Endothelial cell of umbilical vein (primary cell): ENCODE measurements at regions not wholly inside any gene's neighbourhood (a gene's known extent, or its start where the extent isn't known, plus 50 kb on each side); places are given as distances from the start of the nearest gene placed in this dataset.

Source experiments
- BruUV-seq: library from RNA; stranded (reverse); fragments of 400-500 nt; replicated peaks from 2 replicates; lab custom pipeline; 2021; lab: Mats Ljungman, UMichigan
- CTCF ChIA-PET: fragments of 300-600, 350-600 bp; sonication (Branson Sonifier 250); formaldehyde crosslinking; loops from one replicate; lab custom pipeline; 2021; ENCODE audit warnings: antibody characterized with exemption, inconsistent platforms; lab: Charles Lee
- POLR2A ChIA-PET: fragments of 300-600, 350-600 bp; sonication (Branson Sonifier 250); formaldehyde crosslinking; loops from one replicate; lab custom pipeline; 2021; ENCODE audit warnings: antibody characterized with exemption, inconsistent platforms; lab: Charles Lee
- DNase-seq: peaks from one replicate; pipeline ENCODE4 v3.0.0-alpha.2; 2011; ENCODE audit warnings: low read depth, low spot score
- FAIRE-seq: peaks from 2 replicates; lab custom pipeline; 2011; peaks lifted over from hg19 to GRCh38; lab: Jason Lieb, UNC
- H2AFZ ChIP-seq: 2 replicates; pipeline ENCODE4 v1.6.0; 2012; ENCODE audit warnings: low read depth, low read length, control low read depth, inconsistent platforms
- H3K27ac ChIP-seq: 2 replicates; pipeline ENCODE4 v1.5.1; 2011; ENCODE audit warnings: low read depth, mild to moderate bottlenecking, control low read depth, low read length, moderate library complexity; ENCODE audit not compliant: insufficient read depth
- H3K27me3 ChIP-seq, 2 experiments: 2 replicates each; pipeline versions ENCODE4 v1.6.0 to v1.6.1; 2011; ENCODE audit warnings: low read length in 2 of 2, mixed read lengths in 1 of 2; ENCODE audit not compliant: control insufficient read depth in 2 of 2, insufficient read depth in 2 of 2
- H3K36me3 ChIP-seq, 2 experiments: 2 replicates in 1 of 2; 3 replicates in 1 of 2; pipeline ENCODE4 v1.5.1; 2011; ENCODE audit warnings: low read length in 2 of 2, mild to moderate bottlenecking in 1 of 2, moderate library complexity in 1 of 2; ENCODE audit not compliant: control insufficient read depth in 2 of 2, insufficient read depth in 2 of 2; ENCODE audit errors: extremely low read depth in 1 of 2
- H3K4me1 ChIP-seq: 3 replicates; pipeline ENCODE4 v1.5.1; 2011; ENCODE audit warnings: mild to moderate bottlenecking, low read length; ENCODE audit not compliant: control insufficient read depth, insufficient read depth; ENCODE audit errors: extremely low read depth
- H3K4me2 ChIP-seq: 2 replicates; pipeline ENCODE4 v1.6.1; 2011; ENCODE audit warnings: low read length, control low read depth, mixed read lengths; ENCODE audit not compliant: insufficient read depth
- H3K4me3 ChIP-seq, 3 experiments: fragments of 200-600 bp in 1 of 3; sonication (generic), shearing (Covaris generic) in 1 of 3; replicated peaks in 1 of 3; 2 replicates each; pipeline ENCODE4 v1.5.1; 2011 to 2016; ENCODE audit warnings: control low read depth in 3 of 3, low read length in 3 of 3, mild to moderate bottlenecking in 2 of 3, inconsistent platforms in 1 of 3, low read depth in 1 of 3, moderate library complexity in 1 of 3; ENCODE audit not compliant: insufficient read depth in 1 of 3
- H3K79me2 ChIP-seq: 2 replicates; pipeline ENCODE4 v1.6.0; 2012; ENCODE audit warnings: low read length, inconsistent platforms; ENCODE audit not compliant: control insufficient read depth, insufficient read depth
- H3K9ac ChIP-seq: replicated peaks from 2 replicates; pipeline ENCODE3; 2011; ENCODE audit warnings: low read length, control low read depth; ENCODE audit not compliant: insufficient read depth; ENCODE audit errors: extremely low read depth
- H3K9me1 ChIP-seq: replicated peaks from 3 replicates; pipeline ENCODE4 v1.6.0; 2011; ENCODE audit warnings: mild to moderate bottlenecking, low read length; ENCODE audit not compliant: control insufficient read depth, insufficient read depth; ENCODE audit errors: extremely low read depth
- H3K9me3 ChIP-seq: replicated peaks from 2 replicates; pipeline ENCODE4 v1.5.1; 2012; ENCODE audit warnings: low read length, inconsistent platforms; ENCODE audit not compliant: control insufficient read depth, insufficient read depth
- H4K20me1 ChIP-seq: replicated peaks from 2 replicates; pipeline ENCODE3; 2011; ENCODE audit warnings: mild to moderate bottlenecking, low read length; ENCODE audit not compliant: control insufficient read depth, insufficient read depth; ENCODE audit errors: extremely low read depth
- CTCF ChIP-seq, 2 donors: IDR thresholded peaks; 1 replicate in 1 of 2; 2 replicates in 1 of 2; pipeline ENCODE4 v1.5.1; 2011; ENCODE audit warnings: low read length in 2 of 2, mild to moderate bottlenecking in 2 of 2, moderate library complexity in 2 of 2, control low read depth in 1 of 2, inconsistent platforms in 1 of 2, low read depth in 1 of 2; ENCODE audit not compliant: insufficient read depth in 1 of 2; ENCODE audit errors: extremely low read depth in 1 of 2
- EZH2 ChIP-seq: IDR thresholded peaks from 2 replicates; pipeline ENCODE4 v1.6.1; 2012; ENCODE audit warnings: borderline replicate concordance, low read depth, mild to moderate bottlenecking, moderate library complexity, low read length, inconsistent platforms; ENCODE audit not compliant: severe bottlenecking
- FOS ChIP-seq: IDR thresholded peaks from 2 replicates; pipeline ENCODE4 v1.6.1; 2011; ENCODE audit warnings: mild to moderate bottlenecking, low read length, moderate library complexity, borderline replicate concordance; ENCODE audit not compliant: insufficient read depth
- GATA2 ChIP-seq: IDR thresholded peaks from 2 replicates; pipeline ENCODE4 v1.7.0; 2011; ENCODE audit warnings: low read depth, mild to moderate bottlenecking, moderate library complexity, mixed read lengths, low read length; ENCODE audit not compliant: insufficient read length, insufficient read depth
- JUN ChIP-seq: IDR thresholded peaks from 2 replicates; pipeline ENCODE4 v1.6.1; 2011; ENCODE audit warnings: borderline replicate concordance, low read depth; ENCODE audit not compliant: insufficient read length, insufficient read depth
- MAX ChIP-seq: IDR thresholded peaks from 2 replicates; pipeline ENCODE4 v1.6.1; 2011; ENCODE audit not compliant: insufficient read depth, insufficient read length
- MYC ChIP-seq: IDR thresholded peaks from one replicate; pipeline ENCODE4 v1.6.1; 2011; ENCODE audit warnings: mild to moderate bottlenecking, low read depth, low read length
- POLR2A ChIP-seq: IDR thresholded peaks from 2 replicates; pipeline ENCODE4 v1.6.1; 2012; ENCODE audit warnings: low read depth, mild to moderate bottlenecking, control low read depth, low read length
- POLR2AphosphoS5 ChIP-seq: IDR thresholded peaks from 2 replicates; pipeline ENCODE4 v1.6.1; 2012; ENCODE audit warnings: low read depth, mild to moderate bottlenecking, control low read depth, low read length, moderate library complexity; ENCODE audit not compliant: insufficient read depth
- dilution Hi-C: fragments of 300-500 bp; cut with MboI; formaldehyde crosslinking; loops from one replicate; pipeline ENCODE4 v1.15.0; 2019; ENCODE audit warnings: low sequenced_read_pairs; ENCODE audit not compliant: extremely low pct_ligation_motif_present
- intact Hi-C: fragments of 100-400 bp; cut with micrococcal nuclease; formaldehyde crosslinking; loops from one replicate; pipeline ENCODE4 v1.10.0; 2022

GRCh38 chr3:94256888-94257813 lies 194.3 kb downstream of the NSUN3 start:
- Histone ChIP-seq H3K27me3 (no peaks in the 10 kb centered on the region), H3K36me3 (no peaks in the 10 kb centered on the region), H3K79me2 (no peaks in the 10 kb centered on the region), H4K20me1 (no peaks in the 10 kb centered on the region), H3K9ac (no peak overlapping the region), H3K9me1 (no peaks in the 10 kb centered on the region), H3K4me1 (no peaks in the 10 kb centered on the region), H3K4me2 (no peak overlapping the region), H3K9me3 (no peaks in the 10 kb centered on the region), H2AFZ (no peak overlapping the region), H3K4me3 (no peak overlapping the region), H3K27ac (no peak overlapping the region)
- DNase-seq (no peak), FAIRE-seq (no peak)
- ChIA-PET POLR2A (no interaction called here), CTCF (no interaction called here)
- no peak for TF ChIP-seq MAX
- TF ChIP-seq EZH2 = no peak
- TF ChIP-seq FOS = no peak
- TF ChIP-seq CTCF (IDR thresholded peaks at IDR 0.05; ENCODE audit: extremely low read depth in 1 of 2, insufficient read depth in 1 of 2, low read depth in 1 of 2, low read length in 2 of 2) = no peak
- TF ChIP-seq POLR2AphosphoS5 = no peak
- TF ChIP-seq JUN = no peak
- TF ChIP-seq POLR2A = no peak
- no peak for TF ChIP-seq MYC
- TF ChIP-seq GATA2 = no peak
- dilution Hi-C loops = no loop called here
- intact Hi-C loops = loop anchor here (10.0 kb wide), 1 partner anchor 252 kb away; no protein-coding TSS in a partner anchor
- no TSS peak for BruUV-seq
